AG09309 (cell line): ENCODE measurements at regions not wholly inside any gene's neighbourhood (a gene's known extent, or its start where the extent isn't known, plus 50 kb on each side); places are given as distances from the start of the nearest gene placed in this dataset.

Experiments
- DNase-seq: peaks from one replicate; pipeline ENCODE4 v3.0.0-alpha.2; 2010; ENCODE audit warnings: low read depth
- H3K4me3 ChIP-seq: 2 replicates; pipeline ENCODE4 v1.5.1; 2011; ENCODE audit warnings: mild to moderate bottlenecking, low read depth, low read length, moderate library complexity; ENCODE audit not compliant: control insufficient read depth
- CTCF ChIP-seq: IDR thresholded peaks from 2 replicates; pipeline ENCODE4 v1.5.1; 2011; ENCODE audit warnings: mild to moderate bottlenecking, low read depth, low read length, inconsistent platforms; ENCODE audit not compliant: insufficient read depth, control insufficient read depth; ENCODE audit errors: missing control alignments

GRCh38 chr7:57868771-57869483, 418.9 kb downstream of the ZNF716 start:
- peak; percentile 2 for TF ChIP-seq CTCF
- no peak for DNase-seq

More at GRCh38 chr7:57868771-57869483, 418.9 kb downstream of the ZNF716 start:
- peak overlapping the region; percentile 42 for H3K4me3 ChIP-seq
